Kidney capillary endothelial cell (primary cell): ENCODE measurements at regions not wholly inside any gene's neighbourhood (a gene's known extent, or its start where the extent isn't known, plus 50 kb on each side); places are given as distances from the start of the nearest gene placed in this dataset.

Experiments
- DNase-seq: peaks from one replicate; pipeline ENCODE4 v3.0.0-alpha.2; 2018; ENCODE audit warnings: low spot score

DNA sequence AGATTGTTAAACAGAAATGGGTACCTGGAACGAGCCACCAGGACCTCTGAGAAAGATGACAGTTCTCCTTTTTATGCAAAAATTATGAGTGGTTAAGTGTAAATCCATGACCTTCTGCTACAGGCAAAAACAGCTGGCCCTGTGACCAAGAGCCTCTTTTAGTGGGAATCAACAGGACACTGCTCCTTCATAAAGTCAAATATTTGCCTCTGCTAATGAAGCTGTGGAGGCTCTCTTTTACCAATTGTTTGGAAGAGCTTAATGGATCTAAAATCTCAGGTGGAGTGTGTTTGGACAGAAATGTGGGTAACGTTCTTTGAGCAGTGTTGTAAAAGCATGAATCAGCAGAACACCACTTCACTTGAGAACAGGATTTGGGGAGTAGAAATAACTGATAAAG lies 117.5 kb upstream of the PCSK2 start:
- no peak for DNase-seq

DNA sequence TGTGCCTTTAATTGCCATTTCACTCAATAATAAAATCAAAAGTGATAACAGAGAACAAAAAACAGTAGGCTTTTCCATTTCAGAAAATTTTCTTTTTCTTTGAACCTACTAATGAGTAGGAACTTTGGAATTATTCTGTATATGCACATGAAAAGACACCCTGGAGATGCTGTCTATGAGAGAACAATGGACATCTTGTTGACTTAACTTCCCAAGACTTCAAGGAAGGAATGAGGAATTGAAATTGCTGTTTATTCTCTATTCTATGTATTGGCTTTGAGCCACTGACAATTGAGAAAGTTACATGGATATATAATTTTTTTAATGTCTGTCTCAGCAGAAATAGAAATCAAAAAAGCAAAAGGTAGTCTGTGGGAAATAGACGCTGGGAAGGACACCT lies 98.6 kb upstream of the PCSK2 start:
- no peak for DNase-seq

DNA sequence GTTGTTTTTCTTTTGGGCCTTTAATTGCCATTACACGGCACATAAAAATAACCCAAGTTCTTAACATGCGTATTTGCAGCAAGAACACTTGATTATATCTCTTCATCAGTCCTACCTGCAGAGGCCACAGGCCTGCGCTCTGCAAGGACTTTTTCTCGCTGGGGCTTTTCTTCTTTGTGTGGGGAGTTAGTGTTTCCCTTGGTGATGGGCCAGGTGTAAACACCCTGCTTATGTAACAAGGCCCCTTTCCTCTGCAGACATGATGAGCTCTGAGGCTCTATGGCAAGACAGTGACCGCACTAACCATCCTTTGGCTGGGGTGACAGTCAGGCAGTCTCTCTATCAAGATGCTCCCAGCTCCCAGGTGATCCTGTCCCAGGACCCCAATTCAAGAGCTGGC lies 97.8 kb upstream of the PCSK2 start:
- DNase-seq, result no peak

DNA sequence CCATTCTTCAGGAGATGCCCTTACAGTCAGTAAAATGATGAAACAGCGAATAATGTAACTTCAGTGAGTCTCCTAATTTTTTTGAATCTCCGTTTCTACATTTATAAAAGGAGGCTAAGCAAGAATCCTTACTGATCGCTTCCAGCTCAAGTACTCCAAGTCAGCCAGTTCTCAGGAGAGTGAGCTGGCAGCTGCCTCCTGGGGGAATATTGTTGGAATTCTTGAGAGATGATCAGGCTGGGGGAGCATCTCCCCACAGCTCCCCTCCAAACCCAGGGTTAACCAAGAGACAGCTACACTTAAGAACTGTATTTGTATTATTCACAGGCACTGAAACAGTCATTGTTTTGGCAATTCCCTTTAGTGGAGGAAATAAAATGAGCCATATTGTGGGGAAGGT lies 89.1 kb upstream of the PCSK2 start:
- DNase-seq, result no peak

DNA sequence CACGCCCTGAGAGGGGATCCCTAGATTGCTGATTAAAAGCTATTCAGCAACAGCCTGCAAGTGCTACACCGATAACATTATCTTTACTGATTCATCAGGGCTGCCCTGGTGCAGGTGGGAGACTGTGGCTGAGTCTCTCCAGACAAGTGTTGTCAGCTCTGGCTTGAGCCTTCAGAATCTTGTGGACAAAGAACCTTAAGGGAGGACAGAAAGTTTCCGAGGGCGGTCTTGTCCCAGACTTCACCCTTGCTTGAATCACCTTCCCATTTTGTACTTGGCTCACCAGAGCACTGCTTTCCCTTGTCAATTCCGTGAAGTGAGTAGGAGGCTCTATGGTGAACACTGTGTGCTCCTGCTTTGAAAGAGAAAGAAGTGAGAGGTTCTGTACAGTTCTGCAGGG lies 88.6 kb upstream of the PCSK2 start:
- DNase-seq, result no peak

GRCh38 chr20:17140894-17141293 lies 85.9 kb upstream of the PCSK2 start:
- DNase-seq, result no peak

GRCh38 chr20:17141568-17141967 lies 85.3 kb upstream of the PCSK2 start:
- DNase-seq, result no peak

DNA sequence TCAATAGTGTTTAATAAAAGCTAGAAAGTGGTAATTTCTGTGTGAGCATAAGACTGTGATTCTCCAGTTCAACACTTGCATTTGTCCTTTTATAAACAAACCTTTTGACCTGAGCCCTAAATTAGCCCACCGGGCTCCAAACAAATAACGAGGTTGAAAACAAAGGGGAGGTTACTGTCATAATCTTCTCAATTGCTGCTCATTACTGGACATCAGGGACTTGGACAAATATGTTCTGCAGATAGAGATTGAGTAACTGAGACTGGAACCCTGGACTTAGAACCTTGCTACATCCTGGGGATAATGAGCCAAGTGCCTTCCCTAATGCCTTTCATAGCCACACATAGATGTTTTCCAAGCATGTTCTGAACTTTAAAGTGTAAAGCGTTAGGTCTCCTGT lies 84.2 kb upstream of the PCSK2 start:
- no peak for DNase-seq

- no peak for DNase-seq
Measured at GRCh38 chr20:17150858-17151257, 76.0 kb upstream of the PCSK2 start.

GRCh38 chr20:17155401-17155800 lies 71.4 kb upstream of the PCSK2 start:
- no peak for DNase-seq

- DNase-seq, result no peak
Measured at GRCh38 chr20:17158701-17159100, 68.1 kb upstream of the PCSK2 start.

GRCh38 chr20:17161673-17162481 lies 65.0 kb upstream of the PCSK2 start:
- DNase-seq, result no peak

GRCh38 chr20:17168026-17168612 lies 58.7 kb upstream of the PCSK2 start:
- no peak for DNase-seq

GRCh38 chr20:17169585-17170136 lies 57.2 kb upstream of the PCSK2 start:
- DNase-seq, result no peak

GRCh38 chr20:17171746-17172280 lies 55.0 kb upstream of the PCSK2 start:
- DNase-seq, result no peak

GRCh38 chr20:17172836-17173516 lies 53.9 kb upstream of the PCSK2 start:
- DNase-seq, result no peak
